Trophoblast cell (in vitro differentiated cells and primary cell): ENCODE measurements at regions not wholly inside any gene's neighbourhood (a gene's known extent, or its start where the extent isn't known, plus 50 kb on each side); places are given as distances from the start of the nearest gene placed in this dataset.

ENCODE experiments used
- DNase-seq, 2 donors: peaks; one replicate each; pipeline ENCODE4 v3.0.0-alpha.2; 2016
- H2AFZ ChIP-seq: 2 replicates; pipeline ENCODE4 v1.6.1; 2013; ENCODE audit warnings: low read length, moderate library complexity, mild to moderate bottlenecking; ENCODE audit not compliant: insufficient read depth, poor library complexity
- H2AK5ac ChIP-seq: 2 replicates; pipeline ENCODE4 v1.6.1; 2013; ENCODE audit warnings: mild to moderate bottlenecking, low read length
- H2BK120ac ChIP-seq: 2 replicates; pipeline ENCODE4 v1.6.1; 2013; ENCODE audit warnings: low read length, mild to moderate bottlenecking, moderate library complexity; ENCODE audit not compliant: insufficient read depth, poor library complexity
- H2BK12ac ChIP-seq: 2 replicates; pipeline ENCODE4 v1.6.1; 2013; ENCODE audit warnings: mild to moderate bottlenecking, low read length, moderate library complexity
- H2BK5ac ChIP-seq: 2 replicates; pipeline ENCODE4 v1.6.1; 2013; ENCODE audit warnings: low read length, low read depth, moderate library complexity, mild to moderate bottlenecking; ENCODE audit not compliant: poor library complexity
- H3K14ac ChIP-seq: 2 replicates; pipeline ENCODE4 v1.6.1; 2013; ENCODE audit warnings: mild to moderate bottlenecking, low read length
- H3K18ac ChIP-seq: 2 replicates; pipeline ENCODE4 v1.6.1; 2013; ENCODE audit warnings: mild to moderate bottlenecking, low read length
- H3K23ac ChIP-seq: 2 replicates; pipeline ENCODE4 v1.6.1; 2013; ENCODE audit warnings: low read length
- H3K27ac ChIP-seq: 2 replicates; pipeline ENCODE4 v1.5.1; 2013; ENCODE audit warnings: low read depth, mild to moderate bottlenecking, inconsistent platforms, low read length, moderate library complexity
- H3K27me3 ChIP-seq: 2 replicates; pipeline ENCODE4 v1.6.1; 2013; ENCODE audit warnings: inconsistent platforms, mild to moderate bottlenecking, low read length, moderate library complexity; ENCODE audit not compliant: insufficient read depth
- H3K36me3 ChIP-seq, 2 experiments: 1 replicate in 1 of 2; 2 replicates in 1 of 2; pipeline ENCODE4 v1.6.1; 2013; ENCODE audit warnings: low read length in 2 of 2, mild to moderate bottlenecking in 2 of 2, moderate library complexity in 1 of 2; ENCODE audit not compliant: insufficient read depth in 2 of 2, control insufficient read depth in 1 of 2
- H3K4ac ChIP-seq: 2 replicates; pipeline ENCODE4 v1.6.1; 2013; ENCODE audit warnings: low read depth, mild to moderate bottlenecking, low read length, moderate library complexity
- H3K4me1 ChIP-seq, 2 experiments: 1 replicate in 1 of 2; 2 replicates in 1 of 2; pipeline ENCODE4 v1.6.1; 2013; ENCODE audit warnings: low read length in 2 of 2, mild to moderate bottlenecking in 2 of 2, moderate library complexity in 1 of 2; ENCODE audit not compliant: insufficient read depth in 2 of 2, control insufficient read depth in 1 of 2
- H3K4me2 ChIP-seq: 2 replicates; pipeline ENCODE4 v1.6.1; 2013; ENCODE audit warnings: inconsistent platforms, mild to moderate bottlenecking, low read length, moderate library complexity
- H3K4me3 ChIP-seq: 2 replicates; pipeline ENCODE4 v1.5.1; 2013; ENCODE audit warnings: mild to moderate bottlenecking, low read depth, low read length, inconsistent platforms
- H3K79me1 ChIP-seq: one replicate; pipeline ENCODE4 v1.6.1; 2013; ENCODE audit warnings: low read length
- H3K79me2 ChIP-seq: 2 replicates; pipeline ENCODE4 v1.6.1; 2013; ENCODE audit warnings: low read length, mild to moderate bottlenecking; ENCODE audit not compliant: control insufficient read depth, insufficient read depth, poor library complexity
- H3K9ac ChIP-seq: 2 replicates; pipeline ENCODE4 v1.6.1; 2013; ENCODE audit warnings: mild to moderate bottlenecking, low read length
- H3K9me3 ChIP-seq: 2 replicates; pipeline ENCODE4 v1.6.1; 2013; ENCODE audit warnings: low read depth, mild to moderate bottlenecking, control low read depth, inconsistent platforms, low read length; ENCODE audit not compliant: insufficient read depth
- H4K12ac ChIP-seq: 2 replicates; pipeline ENCODE4 v1.6.1; 2013; ENCODE audit warnings: low read depth, mild to moderate bottlenecking, low read length, moderate library complexity
- H4K8ac ChIP-seq: 2 replicates; pipeline ENCODE4 v1.6.1; 2013; ENCODE audit warnings: low read depth, mild to moderate bottlenecking, low read length, moderate library complexity
- H4K91ac ChIP-seq: one replicate; pipeline ENCODE4 v1.6.1; 2013; ENCODE audit warnings: low read depth, mild to moderate bottlenecking, low read length, moderate library complexity
- WGBS: extraction: QIAGEN DNeasy Blood & Tissue Kit; methylation state at CpG from one replicate; pipeline ENCODE4 v1.1.7; 2013; ENCODE audit warnings: missing lambda C conversion rate; ENCODE audit not compliant: insufficient read length, insufficient coverage; ENCODE audit errors: extremely low coverage; 5-methylcytosine and 5-hydroxymethylcytosine counted together

- Histone ChIP-seq H3K23ac (no peak overlapping the region), H2BK120ac (no peak overlapping the region), H4K91ac (no peak overlapping the region), H2AK5ac (no peak overlapping the region), H3K27ac (no peak overlapping the region), H3K14ac (no peak overlapping the region), H2AFZ (no peak overlapping the region), H3K79me1 (no peaks in the 10 kb centered on the region), H3K9me3 (peaks cover 3% of the 10 kb centered on the region), H3K4me1 (no peaks in the 10 kb centered on the region), H3K36me3 (no peaks in the 10 kb centered on the region), H2BK12ac (no peak overlapping the region), H3K9ac (no peak overlapping the region), H2BK5ac (no peak overlapping the region), H3K18ac (no peak overlapping the region), H3K4ac (no peak overlapping the region), H3K79me2 (no peaks in the 10 kb centered on the region), H4K12ac (no peak overlapping the region), H3K27me3 (no peaks in the 10 kb centered on the region), H3K4me2 (no peak overlapping the region), H3K4me3 (no peak overlapping the region), H4K8ac (no peak overlapping the region)
- no peak for DNase-seq
These were observed 60.4 kb upstream of the LYPLAL1 start for GRCh38 chr1:219113261-219113660.

DNA sequence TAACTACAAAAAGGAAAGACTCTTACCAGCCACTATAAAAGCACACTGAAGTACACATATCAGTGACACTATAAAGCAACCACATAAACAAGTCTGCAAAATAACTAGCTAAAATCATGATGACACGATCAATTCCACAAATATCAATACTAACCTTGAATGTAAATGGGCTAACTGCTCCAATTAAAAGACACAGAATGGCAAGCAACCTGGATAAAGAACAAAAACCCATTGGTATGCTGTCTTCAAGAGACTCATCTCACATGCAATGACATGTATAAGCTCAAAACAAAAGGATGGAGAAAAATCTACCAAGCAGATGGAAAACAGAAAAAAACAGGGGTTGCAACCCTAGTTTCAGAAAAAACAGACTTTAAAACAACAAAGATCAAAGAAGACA lies 59.7 kb upstream of the LYPLAL1 start:
- Histone ChIP-seq H3K27ac (no peak overlapping the region), H3K36me3 (no peaks in the 10 kb centered on the region), H3K4me1 (no peaks in the 10 kb centered on the region), H3K23ac (no peak overlapping the region), H3K4me3 (no peak overlapping the region), H2AK5ac (no peak overlapping the region), H3K9me3 (peaks cover 3% of the 10 kb centered on the region), H3K27me3 (no peaks in the 10 kb centered on the region), H3K9ac (no peak overlapping the region), H2BK5ac (no peak overlapping the region), H3K14ac (no peak overlapping the region), H3K79me1 (no peaks in the 10 kb centered on the region), H4K12ac (no peak overlapping the region), H2BK12ac (no peak overlapping the region), H4K91ac (no peak overlapping the region), H3K79me2 (no peaks in the 10 kb centered on the region), H2AFZ (no peak overlapping the region), H3K18ac (no peak overlapping the region), H3K4me2 (no peak overlapping the region), H2BK120ac (no peak overlapping the region), H3K4ac (no peak overlapping the region), H4K8ac (no peak overlapping the region)
- no peak for DNase-seq
- no CpG with 5 or more reads among the region's 1 CpG for WGBS

GRCh38 chr1:219119839-219120238 lies 53.8 kb upstream of the LYPLAL1 start:
- Histone ChIP-seq H3K27ac (no peak overlapping the region), H3K27me3 (no peaks in the 10 kb centered on the region), H3K79me2 (no peaks in the 10 kb centered on the region), H4K8ac (no peak overlapping the region), H3K4me1 (no peaks in the 10 kb centered on the region), H3K9me3 (no peaks in the 10 kb centered on the region), H2BK12ac (no peak overlapping the region), H3K4ac (no peak overlapping the region), H3K4me3 (no peak overlapping the region), H2AFZ (no peak overlapping the region), H3K23ac (no peak overlapping the region), H3K4me2 (no peak overlapping the region), H3K36me3 (no peaks in the 10 kb centered on the region), H3K79me1 (no peaks in the 10 kb centered on the region), H3K9ac (no peak overlapping the region), H4K12ac (no peak overlapping the region), H2BK5ac (no peak overlapping the region), H3K18ac (no peak overlapping the region), H2AK5ac (no peak overlapping the region), H2BK120ac (no peak overlapping the region), H4K91ac (no peak overlapping the region), H3K14ac (no peak overlapping the region)
- no peak for DNase-seq

DNA sequence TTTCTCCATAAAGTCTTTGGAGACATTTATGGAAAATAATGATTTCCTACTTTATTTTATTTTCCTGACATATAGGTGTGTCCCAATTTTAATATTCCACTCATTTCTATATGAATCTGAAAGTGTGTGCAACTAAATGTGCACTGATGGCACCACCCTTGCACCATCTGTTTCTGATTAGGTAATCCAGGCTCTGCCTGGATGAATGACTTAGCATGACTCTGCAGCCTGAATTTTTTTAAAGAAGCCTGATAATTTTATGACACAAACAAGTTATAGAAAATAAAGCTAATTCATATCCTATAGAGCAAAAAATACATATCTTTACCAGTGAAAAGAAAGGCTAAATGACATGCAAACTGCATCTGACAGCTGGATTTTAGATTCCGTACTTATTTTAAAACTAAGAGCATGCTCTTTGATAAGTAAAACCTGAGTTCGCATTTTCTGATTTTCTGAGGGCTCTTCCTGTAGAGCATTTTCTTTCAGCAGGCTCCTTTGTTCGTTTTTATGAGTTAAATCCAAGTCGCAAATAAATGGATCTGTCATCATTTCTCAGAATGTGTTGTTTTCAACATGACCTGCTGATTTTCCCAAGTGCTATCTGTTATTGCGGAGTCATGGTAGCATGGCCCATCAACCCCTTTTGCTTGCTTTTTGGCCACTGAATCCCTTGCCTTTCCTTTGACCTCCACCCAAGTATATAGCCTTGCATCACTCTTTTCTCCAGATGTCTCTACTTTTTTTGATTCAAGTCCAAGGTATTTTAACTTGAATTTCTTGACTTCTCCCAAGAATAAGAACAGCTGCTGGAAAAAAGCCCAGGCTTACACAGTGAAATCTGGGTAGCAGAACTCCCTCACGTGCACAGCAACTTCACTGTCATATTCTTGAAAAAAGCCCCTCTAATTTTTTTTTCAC lies 52.8 kb upstream of the LYPLAL1 start:
- no peak overlapping the region for H2BK5ac ChIP-seq
- H2AFZ ChIP-seq, result no peak overlapping the region
- DNase-seq, result no peak
- no peaks in the 10 kb centered on the region for H3K9me3 ChIP-seq
- H3K27ac ChIP-seq, result no peak overlapping the region
- H4K8ac ChIP-seq, result no peak overlapping the region
- H3K9ac ChIP-seq, result no peak overlapping the region
- H3K18ac ChIP-seq, result no peak overlapping the region
- no peaks in the 10 kb centered on the region for H3K27me3 ChIP-seq
- no peak overlapping the region for H4K12ac ChIP-seq
- no peaks in the 10 kb centered on the region for H3K79me1 ChIP-seq
- no peaks in the 10 kb centered on the region for H3K79me2 ChIP-seq
- H3K4me1 ChIP-seq, result no peaks in the 10 kb centered on the region
- no peak overlapping the region for H3K23ac ChIP-seq
- H4K91ac ChIP-seq, result no peak overlapping the region
- no peak overlapping the region for H2BK12ac ChIP-seq
- H3K4ac ChIP-seq, result no peak overlapping the region
- H3K36me3 ChIP-seq, result no peaks in the 10 kb centered on the region
- H3K4me3 ChIP-seq, result no peak overlapping the region
- no CpG with 5 or more reads among the region's 6 CpGs for WGBS
- H3K4me2 ChIP-seq, result no peak overlapping the region
- H3K14ac ChIP-seq, result no peak overlapping the region
- no peak overlapping the region for H2AK5ac ChIP-seq
- no peak overlapping the region for H2BK120ac ChIP-seq
